PC-9 (cell line): ENCODE measurements at regions not wholly inside any gene's neighbourhood (a gene's known extent, or its start where the extent isn't known, plus 50 kb on each side); places are given as distances from the start of the nearest gene placed in this dataset.

Experiments used
- CTCF ChIP-seq: fragments of 200-600 bp; sonication (generic); conservative IDR thresholded peaks from 2 replicates; pipeline ENCODE4 v1.6.1; 2017; ENCODE audit warnings: mixed run types, antibody characterized with exemption, mild to moderate bottlenecking, moderate library complexity
- EZH2 ChIP-seq: fragments of 200-600 bp; sonication (generic); IDR thresholded peaks from 2 replicates; pipeline ENCODE4 v1.8.0; 2017; ENCODE audit warnings: antibody characterized with exemption, low read depth

GRCh38 chr4:180852738-180853137 lies 1390.5 kb upstream of the TENM3 start:
- no peak for TF ChIP-seq CTCF
- no peak for TF ChIP-seq EZH2
